GM18498 (cell line): ENCODE measurements at regions not wholly inside any gene's neighbourhood (a gene's known extent, or its start where the extent isn't known, plus 50 kb on each side); places are given as distances from the start of the nearest gene placed in this dataset.
"Not testable (repeated sequence)": the region's sequence is repeated elsewhere in the genome, so short reads cannot be mapped to it uniquely, and the experiment has no call there.

ENCODE experiments used
- ATAC-seq: cut with Tn5 transposase; IDR thresholded peaks from one replicate; pipeline ENCODE4 v1.9.1; 2021; ENCODE audit warnings: mild to moderate bottlenecking, moderate library complexity; ENCODE audit not compliant: unreplicated experiment

- not testable (repeated sequence) for ATAC-seq
These were observed 64.4 kb downstream of the KLRB1 start for GRCh38 chr12:9543341-9543740.

GRCh38 chr12:9542827-9543226 is 64.9 kb downstream of the KLRB1 start:
- ATAC-seq: not testable (repeated sequence)

- ATAC-seq: not testable (repeated sequence)
These were observed 91.8 kb downstream of the KLRB1 start for GRCh38 chr12:9515925-9516324.

- ATAC-seq: not testable (repeated sequence)
These were observed 95.0 kb downstream of the KLRB1 start for GRCh38 chr12:9512695-9513094.

GRCh38 chr12:9510392-9511011 is 97.2 kb downstream of the KLRB1 start:
- ATAC-seq: not testable (repeated sequence)

GRCh38 chr12:9509464-9510161 is 98.1 kb downstream of the KLRB1 start:
- no peak for ATAC-seq

- no peak for ATAC-seq
These were observed 101.0 kb downstream of the KLRB1 start for GRCh38 chr12:9506746-9507145.

- not testable (repeated sequence) for ATAC-seq
These were observed 104.3 kb downstream of the KLRB1 start for GRCh38 chr12:9503384-9503783.

GRCh38 chr12:9502845-9503244 is 104.9 kb downstream of the KLRB1 start:
- not testable (repeated sequence) for ATAC-seq

GRCh38 chr12:9493325-9493724 is 114.4 kb downstream of the KLRB1 start:
- not testable (repeated sequence) for ATAC-seq

- not testable (repeated sequence) for ATAC-seq
These were observed 126.4 kb downstream of the KLRB1 start for GRCh38 chr12:9481289-9481688.

- not testable (repeated sequence) for ATAC-seq
These were observed 133.5 kb downstream of the KLRB1 start for GRCh38 chr12:9474197-9474596.

GRCh38 chr12:9473638-9474037 is 134.1 kb downstream of the KLRB1 start:
- ATAC-seq: not testable (repeated sequence)

GRCh38 chr12:9471501-9471900 is 136.2 kb downstream of the KLRB1 start:
- not testable (repeated sequence) for ATAC-seq

- ATAC-seq: not testable (repeated sequence)
These were observed 137.3 kb downstream of the KLRB1 start for GRCh38 chr12:9470367-9470766.

GRCh38 chr12:9469956-9470355 is 137.8 kb downstream of the KLRB1 start:
- not testable (repeated sequence) for ATAC-seq

- not testable (repeated sequence) for ATAC-seq
These were observed 138.3 kb downstream of the KLRB1 start for GRCh38 chr12:9469463-9469862.

- not testable (repeated sequence) for ATAC-seq
These were observed 138.7 kb downstream of the KLRB1 start for GRCh38 chr12:9468998-9469397.

- not testable (repeated sequence) for ATAC-seq
These were observed 139.6 kb downstream of the KLRB1 start for GRCh38 chr12:9468144-9468543.

- ATAC-seq: no peak
These were observed 143.3 kb downstream of the KLRB1 start for GRCh38 chr12:9464408-9464807.

GRCh38 chr12:9455516-9455915 is 152.2 kb downstream of the KLRB1 start:
- ATAC-seq: not testable (repeated sequence)

GRCh38 chr12:9454021-9454420 is 153.7 kb downstream of the KLRB1 start:
- ATAC-seq: not testable (repeated sequence)
